ENCODE measurements at regions not wholly inside any gene's neighbourhood (a gene's known extent, or its start where the extent isn't known, plus 50 kb on each side); places are given as distances from the start of the nearest gene placed in this dataset.

DNA sequence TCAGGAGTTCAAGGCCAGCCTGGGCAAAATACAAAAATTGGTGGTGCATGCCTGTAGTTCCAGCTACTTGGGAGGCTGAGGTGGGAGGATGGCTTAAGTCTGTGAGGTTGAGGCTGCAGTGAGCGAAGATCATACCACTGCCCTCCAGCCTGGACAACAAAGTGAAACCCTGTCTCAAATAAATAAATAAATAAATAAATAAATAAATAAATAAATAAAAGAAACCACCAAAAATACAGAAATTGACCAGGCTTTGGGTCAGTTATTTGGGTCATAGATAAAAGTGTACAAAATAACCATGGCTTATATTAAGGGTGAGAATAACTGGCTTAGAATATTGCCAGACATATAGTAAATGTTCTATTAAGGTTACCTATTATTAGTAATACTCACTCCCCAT, 129.2 kb downstream of the NEUROD6 start:
- no peaks in the 10 kb centered on the region for H3K4me1 ChIP-seq (ENCODE audit: control insufficient read depth, insufficient read depth, low read length)
- DNase-seq (ENCODE audit: low read depth, low spot score) (no peak), ATAC-seq (no peak)
- ChIA-PET CTCF (no interaction called here), POLR2A (no interaction called here)
- no peak overlapping the region for H3K4me3 ChIP-seq (ENCODE audit: low read depth in 2 of 2, low read length in 2 of 2)
- no TSS peak for BruUV-seq (replicated peaks)
- TF ChIP-seq SIN3A (IDR thresholded peaks at IDR 0.05; ENCODE audit: borderline replicate concordance, insufficient read depth, low read depth, low read length), result no peak
- TF ChIP-seq, protein P1, sequence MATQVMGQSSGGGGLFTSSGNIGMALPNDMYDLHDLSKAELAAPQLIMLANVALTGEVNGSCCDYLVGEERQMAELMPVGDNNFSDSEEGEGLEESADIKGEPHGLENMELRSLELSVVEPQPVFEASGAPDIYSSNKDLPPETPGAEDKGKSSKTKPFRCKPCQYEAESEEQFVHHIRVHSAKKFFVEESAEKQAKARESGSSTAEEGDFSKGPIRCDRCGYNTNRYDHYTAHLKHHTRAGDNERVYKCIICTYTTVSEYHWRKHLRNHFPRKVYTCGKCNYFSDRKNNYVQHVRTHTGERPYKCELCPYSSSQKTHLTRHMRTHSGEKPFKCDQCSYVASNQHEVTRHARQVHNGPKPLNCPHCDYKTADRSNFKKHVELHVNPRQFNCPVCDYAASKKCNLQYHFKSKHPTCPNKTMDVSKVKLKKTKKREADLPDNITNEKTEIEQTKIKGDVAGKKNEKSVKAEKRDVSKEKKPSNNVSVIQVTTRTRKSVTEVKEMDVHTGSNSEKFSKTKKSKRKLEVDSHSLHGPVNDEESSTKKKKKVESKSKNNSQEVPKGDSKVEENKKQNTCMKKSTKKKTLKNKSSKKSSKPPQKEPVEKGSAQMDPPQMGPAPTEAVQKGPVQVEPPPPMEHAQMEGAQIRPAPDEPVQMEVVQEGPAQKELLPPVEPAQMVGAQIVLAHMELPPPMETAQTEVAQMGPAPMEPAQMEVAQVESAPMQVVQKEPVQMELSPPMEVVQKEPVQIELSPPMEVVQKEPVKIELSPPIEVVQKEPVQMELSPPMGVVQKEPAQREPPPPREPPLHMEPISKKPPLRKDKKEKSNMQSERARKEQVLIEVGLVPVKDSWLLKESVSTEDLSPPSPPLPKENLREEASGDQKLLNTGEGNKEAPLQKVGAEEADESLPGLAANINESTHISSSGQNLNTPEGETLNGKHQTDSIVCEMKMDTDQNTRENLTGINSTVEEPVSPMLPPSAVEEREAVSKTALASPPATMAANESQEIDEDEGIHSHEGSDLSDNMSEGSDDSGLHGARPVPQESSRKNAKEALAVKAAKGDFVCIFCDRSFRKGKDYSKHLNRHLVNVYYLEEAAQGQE (IDR thresholded peaks at IDR 0.05; ENCODE audit: insufficient read depth in 1 of 2, low read depth in 2 of 2, low read length in 1 of 2), result no peak
- no peak for TF ChIP-seq TCF7L2 (IDR thresholded peaks at IDR 0.05; ENCODE audit: low read depth, low read length)
- TF ChIP-seq, protein P2, sequence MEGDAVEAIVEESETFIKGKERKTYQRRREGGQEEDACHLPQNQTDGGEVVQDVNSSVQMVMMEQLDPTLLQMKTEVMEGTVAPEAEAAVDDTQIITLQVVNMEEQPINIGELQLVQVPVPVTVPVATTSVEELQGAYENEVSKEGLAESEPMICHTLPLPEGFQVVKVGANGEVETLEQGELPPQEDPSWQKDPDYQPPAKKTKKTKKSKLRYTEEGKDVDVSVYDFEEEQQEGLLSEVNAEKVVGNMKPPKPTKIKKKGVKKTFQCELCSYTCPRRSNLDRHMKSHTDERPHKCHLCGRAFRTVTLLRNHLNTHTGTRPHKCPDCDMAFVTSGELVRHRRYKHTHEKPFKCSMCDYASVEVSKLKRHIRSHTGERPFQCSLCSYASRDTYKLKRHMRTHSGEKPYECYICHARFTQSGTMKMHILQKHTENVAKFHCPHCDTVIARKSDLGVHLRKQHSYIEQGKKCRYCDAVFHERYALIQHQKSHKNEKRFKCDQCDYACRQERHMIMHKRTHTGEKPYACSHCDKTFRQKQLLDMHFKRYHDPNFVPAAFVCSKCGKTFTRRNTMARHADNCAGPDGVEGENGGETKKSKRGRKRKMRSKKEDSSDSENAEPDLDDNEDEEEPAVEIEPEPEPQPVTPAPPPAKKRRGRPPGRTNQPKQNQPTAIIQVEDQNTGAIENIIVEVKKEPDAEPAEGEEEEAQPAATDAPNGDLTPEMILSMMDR (IDR thresholded peaks at IDR 0.05), result no peak
- TF ChIP-seq POLR2AphosphoS5 (IDR thresholded peaks at IDR 0.05; ENCODE audit: low read depth, low read length), result no peak
- in situ Hi-C loops (cut with HindIII; ENCODE audit: low pct_unique_long_range_greater_than_20kb, low sequenced_read_pairs), result no loop called here
- H3K27me3 ChIP-seq (ENCODE audit: control insufficient read depth, insufficient read depth, low read length), result no peaks in the 10 kb centered on the region
- H3K27ac ChIP-seq (ENCODE audit: low read length), result no peak overlapping the region
- intact Hi-C loops (cut with micrococcal nuclease; ENCODE audit: unreplicated experiment), result no loop called here
- H3K36me3 ChIP-seq (ENCODE audit: control insufficient read depth, insufficient read depth, low read length), result no peaks in the 10 kb centered on the region
- no peaks in the 10 kb centered on the region for H3K9me3 ChIP-seq (ENCODE audit: control insufficient read depth, insufficient read depth, low read depth, low read length)

DNA sequence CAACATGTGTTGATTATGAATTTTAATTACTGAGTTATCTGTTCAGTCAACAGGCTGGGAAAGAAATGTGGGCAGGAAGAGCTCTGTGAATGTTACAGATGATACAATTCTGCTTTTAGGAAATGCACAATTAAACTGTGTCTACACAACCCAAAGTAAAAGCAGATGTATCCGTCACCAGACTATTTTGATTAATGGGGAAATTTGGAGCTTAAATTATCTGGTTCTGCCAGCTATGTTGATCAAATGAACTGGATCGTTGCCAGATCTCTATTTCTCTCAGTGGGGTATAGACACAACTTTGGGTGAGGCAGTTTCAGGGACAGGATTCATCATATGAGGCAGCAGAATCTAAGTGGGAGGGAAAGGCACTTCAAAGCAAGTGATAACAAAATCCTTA, 136.5 kb downstream of the NEUROD6 start:
- Histone ChIP-seq H3K4me1 (ENCODE audit: control insufficient read depth, insufficient read depth, low read length) (no peaks in the 10 kb centered on the region), H3K4me3 (ENCODE audit: low read depth in 2 of 2, low read length in 2 of 2) (no peak overlapping the region), H3K27me3 (ENCODE audit: control insufficient read depth, insufficient read depth, low read length) (no peaks in the 10 kb centered on the region), H3K36me3 (ENCODE audit: control insufficient read depth, insufficient read depth, low read length) (no peaks in the 10 kb centered on the region), H3K9me3 (ENCODE audit: control insufficient read depth, insufficient read depth, low read depth, low read length) (no peaks in the 10 kb centered on the region), H3K27ac (ENCODE audit: low read length) (no peak overlapping the region)
- no TSS peak for BruUV-seq (replicated peaks)
- intact Hi-C loops (cut with micrococcal nuclease; ENCODE audit: unreplicated experiment) (no loop called here), in situ Hi-C loops (cut with HindIII; ENCODE audit: low pct_unique_long_range_greater_than_20kb, low sequenced_read_pairs) (no loop called here)
- TF ChIP-seq, protein P1 (IDR thresholded peaks at IDR 0.05; ENCODE audit: insufficient read depth in 1 of 2, low read depth in 2 of 2, low read length in 1 of 2), result no peak
- TF ChIP-seq POLR2AphosphoS5 (IDR thresholded peaks at IDR 0.05; ENCODE audit: low read depth, low read length), result no peak
- TF ChIP-seq SIN3A (IDR thresholded peaks at IDR 0.05; ENCODE audit: borderline replicate concordance, insufficient read depth, low read depth, low read length), result no peak
- TF ChIP-seq, protein P2 (IDR thresholded peaks at IDR 0.05), result no peak
- no peak for TF ChIP-seq TCF7L2 (IDR thresholded peaks at IDR 0.05; ENCODE audit: low read depth, low read length)
- ATAC-seq, result no peak
- ChIA-PET CTCF (no interaction called here), POLR2A (no interaction called here)
- no peak for DNase-seq (ENCODE audit: low read depth, low spot score)

All from Panc1 (cell line).